Activated CD4-positive, alpha-beta T cell treated with anti-CD3 and anti-CD28 coated beads, Interleukin-2, amount 10 ng/mL, durations not matched to agents 24 days and 14 days (primary cell): ENCODE measurements at regions not wholly inside any gene's neighbourhood (a gene's known extent, or its start where the extent isn't known, plus 50 kb on each side); places are given as distances from the start of the nearest gene placed in this dataset.

Experiments used
- DNase-seq: peaks from one replicate; pipeline ENCODE4 v3.0.0; 2022
- H3K27ac Mint-ChIP-seq: one replicate; pipeline ENCODE4 v1.8.0; 2022; ENCODE audit warnings: mild to moderate bottlenecking, mixed read lengths
- H3K27me3 Mint-ChIP-seq: one replicate; pipeline ENCODE4 v1.8.0; 2022; ENCODE audit warnings: mixed read lengths
- H3K36me3 Mint-ChIP-seq: one replicate; pipeline ENCODE4 v1.8.0; 2022; ENCODE audit warnings: low read depth, mild to moderate bottlenecking, mixed read lengths
- H3K4me1 Mint-ChIP-seq: one replicate; pipeline ENCODE4 v1.8.0; 2021; ENCODE audit warnings: mixed read lengths
- H3K4me3 Mint-ChIP-seq: one replicate; pipeline ENCODE4 v1.8.0; 2022; ENCODE audit warnings: mild to moderate bottlenecking, moderate library complexity, mixed read lengths
- H3K9me3 Mint-ChIP-seq: one replicate; pipeline ENCODE4 v1.8.0; 2021; ENCODE audit warnings: mixed read lengths
- intact Hi-C: fragments of 100-400 bp; cut with micrococcal nuclease; formaldehyde crosslinking; loops from one replicate; pipeline ENCODE4 v1.15.1; 2023

GRCh38 chr9:75623462-75623861 lies 267.0 kb upstream of the PCSK5 start:
- intact Hi-C loops, result no loop called here
- Mint-ChIP-seq H3K9me3 (no peaks in the 10 kb centered on the region), H3K27me3 (peaks cover 13% of the 10 kb centered on the region), H3K36me3 (no peaks in the 10 kb centered on the region), H3K4me1 (no peaks in the 10 kb centered on the region), H3K27ac (no peak overlapping the region), H3K4me3 (no peak overlapping the region)
- DNase-seq, result no peak

GRCh38 chr9:75624998-75625397 lies 265.5 kb upstream of the PCSK5 start:
- Mint-ChIP-seq H3K27ac (no peak overlapping the region), H3K9me3 (no peaks in the 10 kb centered on the region), H3K27me3 (peaks cover 13% of the 10 kb centered on the region), H3K36me3 (no peaks in the 10 kb centered on the region), H3K4me1 (no peaks in the 10 kb centered on the region), H3K4me3 (no peak overlapping the region)
- no peak for DNase-seq
- intact Hi-C loops, result no loop called here

GRCh38 chr9:75626860-75627259 lies 263.6 kb upstream of the PCSK5 start:
- no peaks in the 10 kb centered on the region for H3K36me3 Mint-ChIP-seq
- no peak overlapping the region for H3K4me3 Mint-ChIP-seq
- H3K27ac Mint-ChIP-seq, result no peak overlapping the region
- DNase-seq, result no peak
- H3K4me1 Mint-ChIP-seq, result no peaks in the 10 kb centered on the region
- peaks cover 7% of the 10 kb centered on the region for H3K27me3 Mint-ChIP-seq
- H3K9me3 Mint-ChIP-seq, result no peaks in the 10 kb centered on the region
- intact Hi-C loops, result no loop called here

- intact Hi-C loops, result no loop called here
- Mint-ChIP-seq H3K27ac (no peak overlapping the region), H3K4me1 (no peaks in the 10 kb centered on the region), H3K27me3 (no peaks in the 10 kb centered on the region), H3K9me3 (no peaks in the 10 kb centered on the region), H3K36me3 (no peaks in the 10 kb centered on the region), H3K4me3 (no peak overlapping the region)
- DNase-seq, result no peak
These were observed 261.5 kb upstream of the PCSK5 start for GRCh38 chr9:75628952-75629351.

GRCh38 chr9:75633451-75634057 lies 256.9 kb upstream of the PCSK5 start:
- Mint-ChIP-seq H3K27me3 (no peaks in the 10 kb centered on the region), H3K27ac (no peak overlapping the region), H3K4me3 (no peak overlapping the region), H3K4me1 (no peaks in the 10 kb centered on the region), H3K9me3 (no peaks in the 10 kb centered on the region), H3K36me3 (no peaks in the 10 kb centered on the region)
- intact Hi-C loops, result no loop called here
- no peak for DNase-seq

- Mint-ChIP-seq H3K4me1 (no peaks in the 10 kb centered on the region), H3K4me3 (no peak overlapping the region), H3K9me3 (no peaks in the 10 kb centered on the region), H3K27me3 (no peaks in the 10 kb centered on the region), H3K27ac (no peak overlapping the region), H3K36me3 (no peaks in the 10 kb centered on the region)
- no peak for DNase-seq
- intact Hi-C loops, result no loop called here
These were observed 253.9 kb upstream of the PCSK5 start for GRCh38 chr9:75636427-75637045.

- intact Hi-C loops, result no loop called here
- H3K36me3 Mint-ChIP-seq, result no peaks in the 10 kb centered on the region
- no peaks in the 10 kb centered on the region for H3K9me3 Mint-ChIP-seq
- no peak overlapping the region for H3K4me3 Mint-ChIP-seq
- H3K27ac Mint-ChIP-seq, result no peak overlapping the region
- no peaks in the 10 kb centered on the region for H3K27me3 Mint-ChIP-seq
- no peaks in the 10 kb centered on the region for H3K4me1 Mint-ChIP-seq
- DNase-seq, result no peak
These were observed 250.4 kb upstream of the PCSK5 start for GRCh38 chr9:75639971-75640610.

- Mint-ChIP-seq H3K36me3 (no peaks in the 10 kb centered on the region), H3K4me1 (no peaks in the 10 kb centered on the region)
These were observed 248.0 kb upstream of the PCSK5 start for GRCh38 chr9:75642522-75642921.

DNA sequence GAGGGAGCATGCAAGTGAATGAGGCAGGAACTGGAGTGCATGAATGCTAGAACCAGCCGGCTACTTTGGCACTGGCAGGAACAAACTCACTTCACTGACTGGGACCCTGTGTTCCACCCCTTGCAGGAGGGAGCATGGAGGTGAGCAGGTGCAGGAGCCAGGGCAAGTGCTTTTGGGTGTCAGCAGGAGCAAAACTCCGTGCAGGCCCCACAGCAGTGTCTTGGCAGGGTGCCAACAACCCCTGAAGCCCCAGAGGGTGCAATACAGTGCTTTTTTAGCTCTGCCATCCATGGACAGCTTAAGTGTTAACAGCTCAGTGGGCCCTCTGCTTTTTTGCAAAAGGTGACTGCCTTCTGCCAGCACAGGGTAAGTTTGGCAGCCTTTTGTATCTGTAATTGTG lies 245.8 kb upstream of the PCSK5 start:
- H3K4me3 Mint-ChIP-seq, result no peak overlapping the region
- H3K27ac Mint-ChIP-seq, result no peak overlapping the region
- intact Hi-C loops, result no loop called here
- no peaks in the 10 kb centered on the region for H3K36me3 Mint-ChIP-seq
- DNase-seq, result no peak
- no peaks in the 10 kb centered on the region for H3K4me1 Mint-ChIP-seq
- no peaks in the 10 kb centered on the region for H3K9me3 Mint-ChIP-seq
- H3K27me3 Mint-ChIP-seq, result no peaks in the 10 kb centered on the region

More at GRCh38 chr9:75642522-75642921, 248.0 kb upstream of the PCSK5 start:
- Mint-ChIP-seq H3K27ac (no peak overlapping the region), H3K9me3 (no peaks in the 10 kb centered on the region), H3K27me3 (no peaks in the 10 kb centered on the region), H3K4me3 (no peak overlapping the region)
- no peak for DNase-seq
- intact Hi-C loops, result no loop called here

DNA sequence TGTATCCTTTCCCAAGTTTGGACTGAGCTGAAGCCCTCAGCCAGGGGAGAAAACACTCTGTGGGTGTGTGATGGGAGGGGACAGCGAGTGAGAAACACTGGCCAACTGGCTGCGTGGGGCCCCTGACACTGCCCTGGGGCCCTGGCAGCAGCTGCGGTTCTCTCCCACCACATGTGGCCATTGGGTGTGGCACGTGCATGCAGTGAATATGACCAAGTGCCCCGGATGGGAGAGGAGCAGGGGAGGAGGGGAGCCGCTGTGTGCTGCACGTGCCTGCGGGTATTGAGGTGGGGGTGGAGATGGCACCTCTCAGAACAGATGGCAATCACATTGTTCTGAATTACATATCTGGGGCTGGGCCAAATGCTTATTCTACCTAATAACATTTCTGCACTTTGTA lies 242.4 kb upstream of the PCSK5 start:
- DNase-seq, result no peak
- Mint-ChIP-seq H3K4me3 (no peak overlapping the region), H3K27me3 (no peaks in the 10 kb centered on the region), H3K9me3 (no peaks in the 10 kb centered on the region), H3K36me3 (no peaks in the 10 kb centered on the region), H3K27ac (no peak overlapping the region), H3K4me1 (no peaks in the 10 kb centered on the region)
- intact Hi-C loops, result no loop called here

DNA sequence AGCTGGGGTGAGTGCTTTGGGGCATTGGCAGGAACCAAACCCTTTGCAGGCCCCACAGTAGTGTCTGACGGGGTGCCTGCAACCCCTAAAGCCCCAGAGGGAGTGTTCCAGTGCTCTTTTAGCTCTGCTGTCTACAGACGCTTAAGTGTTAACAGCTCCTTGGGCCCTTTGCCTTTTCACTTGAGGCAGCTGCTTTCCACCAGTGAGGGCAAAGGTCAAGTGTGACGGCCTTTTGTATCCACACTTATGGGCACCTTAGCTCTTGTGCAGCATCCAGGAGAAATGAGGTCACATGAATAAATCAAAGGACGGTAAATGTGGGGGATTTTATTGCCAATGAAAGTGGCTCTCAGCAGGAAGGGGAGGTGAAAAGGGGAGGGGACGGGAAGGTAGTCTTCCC lies 241.4 kb upstream of the PCSK5 start:
- H3K4me1 Mint-ChIP-seq, result no peaks in the 10 kb centered on the region
- H3K36me3 Mint-ChIP-seq, result no peaks in the 10 kb centered on the region
- intact Hi-C loops, result no loop called here
- no peak overlapping the region for H3K27ac Mint-ChIP-seq
- no peaks in the 10 kb centered on the region for H3K9me3 Mint-ChIP-seq
- H3K27me3 Mint-ChIP-seq, result no peaks in the 10 kb centered on the region
- DNase-seq, result no peak
- no peak overlapping the region for H3K4me3 Mint-ChIP-seq

GRCh38 chr9:75651709-75652108 lies 238.8 kb upstream of the PCSK5 start:
- intact Hi-C loops, result no loop called here
- Mint-ChIP-seq H3K4me1 (no peaks in the 10 kb centered on the region), H3K4me3 (no peak overlapping the region), H3K27me3 (peaks cover 4% of the 10 kb centered on the region), H3K27ac (no peak overlapping the region), H3K36me3 (no peaks in the 10 kb centered on the region), H3K9me3 (no peaks in the 10 kb centered on the region)
- no peak for DNase-seq

GRCh38 chr9:75653335-75653734 lies 237.1 kb upstream of the PCSK5 start:
- H3K27ac Mint-ChIP-seq, result no peak overlapping the region
- no peaks in the 10 kb centered on the region for H3K36me3 Mint-ChIP-seq
- no peaks in the 10 kb centered on the region for H3K9me3 Mint-ChIP-seq
- DNase-seq, result no peak
- intact Hi-C loops, result no loop called here
- no peaks in the 10 kb centered on the region for H3K4me1 Mint-ChIP-seq
- H3K4me3 Mint-ChIP-seq, result no peak overlapping the region
- H3K27me3 Mint-ChIP-seq, result peaks cover 4% of the 10 kb centered on the region

DNA sequence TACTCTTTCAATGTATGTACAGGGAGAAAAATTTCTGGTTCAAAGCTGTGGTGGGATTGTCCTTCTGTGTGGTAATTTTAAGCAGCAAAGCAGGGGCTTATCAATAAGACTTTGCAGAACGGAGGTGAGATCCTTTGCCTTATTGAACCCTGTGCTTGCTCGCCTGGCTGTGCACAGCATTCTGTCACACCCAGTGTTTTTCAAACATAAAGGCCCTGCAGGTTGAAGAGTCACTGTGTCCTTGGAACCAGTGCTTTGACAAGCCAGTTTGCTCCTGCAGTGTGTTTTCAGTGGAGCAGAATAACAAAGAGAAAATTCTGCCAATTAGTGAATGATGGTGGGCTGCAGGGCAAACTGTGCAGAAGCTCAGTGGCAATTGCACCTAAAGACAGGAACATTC lies 236.7 kb upstream of the PCSK5 start:
- no peaks in the 10 kb centered on the region for H3K9me3 Mint-ChIP-seq
- no peak overlapping the region for H3K4me3 Mint-ChIP-seq
- H3K27ac Mint-ChIP-seq, result no peak overlapping the region
- H3K4me1 Mint-ChIP-seq, result no peaks in the 10 kb centered on the region
- H3K27me3 Mint-ChIP-seq, result peaks cover 4% of the 10 kb centered on the region
- H3K36me3 Mint-ChIP-seq, result no peaks in the 10 kb centered on the region
- no peak for DNase-seq
- intact Hi-C loops, result no loop called here

GRCh38 chr9:75657015-75657414 lies 233.5 kb upstream of the PCSK5 start:
- H3K4me1 Mint-ChIP-seq, result no peaks in the 10 kb centered on the region
- no peaks in the 10 kb centered on the region for H3K36me3 Mint-ChIP-seq
- H3K9me3 Mint-ChIP-seq, result no peaks in the 10 kb centered on the region
- H3K4me3 Mint-ChIP-seq, result no peak overlapping the region
- H3K27ac Mint-ChIP-seq, result no peak overlapping the region
- intact Hi-C loops, result no loop called here
- no peak for DNase-seq
- H3K27me3 Mint-ChIP-seq, result peaks cover 4% of the 10 kb centered on the region
